ENCODE measurements at regions not wholly inside any gene's neighbourhood (a gene's known extent, or its start where the extent isn't known, plus 50 kb on each side); places are given as distances from the start of the nearest gene placed in this dataset.

DNA sequence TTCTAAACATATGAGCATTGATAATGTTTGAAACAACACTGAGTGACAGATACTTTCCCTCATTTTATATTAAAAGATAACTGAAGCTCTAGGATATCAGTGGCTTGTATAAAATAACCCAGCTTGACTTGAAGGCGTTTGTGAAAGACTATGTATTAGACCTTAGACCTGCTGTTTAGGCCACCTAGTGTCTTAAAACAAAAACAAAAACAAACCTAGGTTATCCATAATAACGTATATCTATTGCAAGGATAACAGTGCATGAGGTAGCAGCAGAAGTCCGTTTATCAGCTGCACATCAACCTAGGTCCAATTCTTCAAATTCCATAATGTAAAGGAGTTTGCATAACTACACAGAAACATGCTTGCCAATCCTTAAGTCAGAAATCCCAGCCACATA lies 79.5 kb upstream of the MAP2 start:
- H3K27me3 ChIP-seq (ENCODE audit: insufficient read depth, low read depth), result no peaks in the 10 kb centered on the region
- no peak overlapping the region for H3K9ac ChIP-seq
- no peak overlapping the region for H2AFZ ChIP-seq (ENCODE audit: low read depth)
- no peaks in the 10 kb centered on the region for H3K36me3 ChIP-seq (ENCODE audit: insufficient read depth)
- H3K79me2 ChIP-seq (ENCODE audit: insufficient read depth, low read depth), result no peaks in the 10 kb centered on the region
- no peak overlapping the region for H3K4me3 ChIP-seq (IDR thresholded peaks at IDR 0.05; ENCODE audit: insufficient read depth, low read depth, low read length)
- no peak overlapping the region for H3K4me2 ChIP-seq
- H3K4me1 ChIP-seq (ENCODE audit: low read depth, poor library complexity, severe bottlenecking), result no peaks in the 10 kb centered on the region
- no peaks in the 10 kb centered on the region for H4K20me1 ChIP-seq (ENCODE audit: insufficient read depth)
- TF ChIP-seq, protein P1, sequence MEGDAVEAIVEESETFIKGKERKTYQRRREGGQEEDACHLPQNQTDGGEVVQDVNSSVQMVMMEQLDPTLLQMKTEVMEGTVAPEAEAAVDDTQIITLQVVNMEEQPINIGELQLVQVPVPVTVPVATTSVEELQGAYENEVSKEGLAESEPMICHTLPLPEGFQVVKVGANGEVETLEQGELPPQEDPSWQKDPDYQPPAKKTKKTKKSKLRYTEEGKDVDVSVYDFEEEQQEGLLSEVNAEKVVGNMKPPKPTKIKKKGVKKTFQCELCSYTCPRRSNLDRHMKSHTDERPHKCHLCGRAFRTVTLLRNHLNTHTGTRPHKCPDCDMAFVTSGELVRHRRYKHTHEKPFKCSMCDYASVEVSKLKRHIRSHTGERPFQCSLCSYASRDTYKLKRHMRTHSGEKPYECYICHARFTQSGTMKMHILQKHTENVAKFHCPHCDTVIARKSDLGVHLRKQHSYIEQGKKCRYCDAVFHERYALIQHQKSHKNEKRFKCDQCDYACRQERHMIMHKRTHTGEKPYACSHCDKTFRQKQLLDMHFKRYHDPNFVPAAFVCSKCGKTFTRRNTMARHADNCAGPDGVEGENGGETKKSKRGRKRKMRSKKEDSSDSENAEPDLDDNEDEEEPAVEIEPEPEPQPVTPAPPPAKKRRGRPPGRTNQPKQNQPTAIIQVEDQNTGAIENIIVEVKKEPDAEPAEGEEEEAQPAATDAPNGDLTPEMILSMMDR (conservative IDR thresholded peaks at IDR 0.05; ENCODE audit: low read depth, low read length), result no peak
- H3K27ac ChIP-seq, result no peak overlapping the region

DNA sequence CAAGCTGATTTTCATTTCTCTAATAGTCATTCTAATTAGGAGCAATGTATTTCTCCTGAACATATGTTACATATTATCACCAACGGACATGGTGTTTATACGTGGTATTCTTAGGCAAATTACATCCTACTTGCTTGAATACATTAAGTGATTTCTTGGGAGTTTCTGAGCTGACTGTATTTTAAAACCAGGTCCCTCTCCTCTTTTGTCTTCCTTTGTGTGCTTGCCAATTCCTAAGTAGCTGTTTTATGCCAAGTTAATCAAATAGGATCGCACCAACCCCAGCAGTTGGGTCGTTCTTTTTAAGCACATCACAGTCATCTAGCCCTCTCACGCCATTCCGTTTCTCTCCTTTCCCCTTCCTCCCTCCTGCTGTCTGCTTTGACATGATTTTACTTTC lies 75.4 kb upstream of the MAP2 start:
- H2AFZ ChIP-seq (ENCODE audit: low read depth), result no peak overlapping the region

DNA sequence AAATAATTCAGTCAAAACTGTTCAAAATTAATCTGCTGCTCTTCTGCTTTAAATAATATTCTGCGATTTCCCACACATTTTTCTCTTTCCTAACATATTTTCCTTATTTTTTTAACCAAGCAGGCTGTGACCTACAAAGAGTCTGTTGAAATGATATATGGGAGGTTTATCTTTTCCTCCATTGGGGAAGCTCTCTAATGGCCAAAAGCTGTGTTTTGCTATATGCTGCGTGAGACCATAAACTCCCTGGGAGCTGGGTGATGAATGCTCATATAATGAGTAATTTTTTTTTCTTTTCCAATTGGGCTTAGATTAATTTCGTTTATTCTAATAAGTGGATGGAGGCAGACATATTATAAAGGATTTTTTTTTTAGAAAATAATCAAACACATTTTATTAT lies 72.2 kb upstream of the MAP2 start:
- TF ChIP-seq, protein P1 (conservative IDR thresholded peaks at IDR 0.05; ENCODE audit: low read depth, low read length), result no peak
- H3K9ac ChIP-seq, result no peak overlapping the region
- no peaks in the 10 kb centered on the region for H4K20me1 ChIP-seq (ENCODE audit: insufficient read depth)
- H3K36me3 ChIP-seq (ENCODE audit: insufficient read depth), result no peaks in the 10 kb centered on the region
- H3K4me3 ChIP-seq (IDR thresholded peaks at IDR 0.05; ENCODE audit: insufficient read depth, low read depth, low read length), result no peak overlapping the region
- no peak overlapping the region for H2AFZ ChIP-seq (ENCODE audit: low read depth)
- no peak overlapping the region for H3K27ac ChIP-seq
- no peaks in the 10 kb centered on the region for H3K4me1 ChIP-seq (ENCODE audit: low read depth, poor library complexity, severe bottlenecking)
- no peak overlapping the region for H3K4me2 ChIP-seq
- H3K79me2 ChIP-seq (ENCODE audit: insufficient read depth, low read depth), result no peaks in the 10 kb centered on the region
- no peaks in the 10 kb centered on the region for H3K27me3 ChIP-seq (ENCODE audit: insufficient read depth, low read depth)

More for the DNA sequence above, 75.4 kb upstream of the MAP2 start:
- Histone ChIP-seq H3K79me2 (ENCODE audit: insufficient read depth, low read depth) (no peaks in the 10 kb centered on the region), H4K20me1 (ENCODE audit: insufficient read depth) (no peaks in the 10 kb centered on the region), H3K4me1 (ENCODE audit: low read depth, poor library complexity, severe bottlenecking) (no peaks in the 10 kb centered on the region), H3K9ac (no peak overlapping the region), H3K27me3 (ENCODE audit: insufficient read depth, low read depth) (no peaks in the 10 kb centered on the region), H3K36me3 (ENCODE audit: insufficient read depth) (no peaks in the 10 kb centered on the region), H3K4me3 (IDR thresholded peaks at IDR 0.05; ENCODE audit: insufficient read depth, low read depth, low read length) (no peak overlapping the region), H3K27ac (no peak overlapping the region), H3K4me2 (no peak overlapping the region)
- TF ChIP-seq, protein P1 (conservative IDR thresholded peaks at IDR 0.05; ENCODE audit: low read depth, low read length), result no peak

DNA sequence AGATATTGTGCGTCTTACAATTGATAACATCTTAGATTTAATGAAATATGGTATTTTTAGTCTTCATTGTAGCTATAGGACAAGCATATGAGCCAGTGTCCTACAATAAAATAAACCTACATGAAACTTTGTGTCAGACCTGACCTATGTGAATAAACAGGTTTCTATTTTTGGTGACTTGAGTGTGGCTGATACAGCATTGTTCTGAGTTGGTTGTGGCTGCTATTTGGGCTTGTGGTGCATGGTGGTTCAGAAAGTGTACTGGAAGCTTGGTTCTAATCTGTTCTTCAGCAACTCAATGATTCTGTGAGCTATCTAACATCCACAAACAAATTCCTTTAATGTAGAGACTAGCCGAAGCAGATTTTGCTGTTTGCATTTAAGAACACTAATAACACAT lies 64.9 kb upstream of the MAP2 start:
- no peaks in the 10 kb centered on the region for H3K27me3 ChIP-seq (ENCODE audit: insufficient read depth, low read depth)
- H2AFZ ChIP-seq (ENCODE audit: low read depth), result peak overlapping the region; percentile 31; the same call in 1 of the 2 replicates
- TF ChIP-seq, protein P1 (conservative IDR thresholded peaks at IDR 0.05; ENCODE audit: low read depth, low read length), result no peak
- no peaks in the 10 kb centered on the region for H3K79me2 ChIP-seq (ENCODE audit: insufficient read depth, low read depth)
- no peaks in the 10 kb centered on the region for H3K36me3 ChIP-seq (ENCODE audit: insufficient read depth)
- no peak overlapping the region for H3K4me3 ChIP-seq (IDR thresholded peaks at IDR 0.05; ENCODE audit: insufficient read depth, low read depth, low read length)
- H3K4me1 ChIP-seq (ENCODE audit: low read depth, poor library complexity, severe bottlenecking), result peaks cover 34% of the 10 kb centered on the region
- H3K27ac ChIP-seq, result peak overlapping the region; percentile 53
- peak overlapping the region; percentile 84 for H3K4me2 ChIP-seq
- 0 out of 2 replicates have a peak overlapping the region, but pooled peaks have one; percentile 16 for H3K9ac ChIP-seq
- H4K20me1 ChIP-seq (ENCODE audit: insufficient read depth), result no peaks in the 10 kb centered on the region
